Stimulated activated CD4-positive, alpha-beta T cell treated with anti-CD3 and anti-CD28 coated beads, Interleukin-1b, Interleukin-23, amount 100 ng/mL, for 24 hours (primary cell): ENCODE measurements at regions not wholly inside any gene's neighbourhood (a gene's known extent, or its start where the extent isn't known, plus 50 kb on each side); places are given as distances from the start of the nearest gene placed in this dataset.

Source experiments
- DNase-seq, 4 experiments: peaks; one replicate each; pipeline ENCODE4 v3.0.0-alpha.2; 2020; ENCODE audit warnings: low read depth in 4 of 4, low spot score in 1 of 4

DNA sequence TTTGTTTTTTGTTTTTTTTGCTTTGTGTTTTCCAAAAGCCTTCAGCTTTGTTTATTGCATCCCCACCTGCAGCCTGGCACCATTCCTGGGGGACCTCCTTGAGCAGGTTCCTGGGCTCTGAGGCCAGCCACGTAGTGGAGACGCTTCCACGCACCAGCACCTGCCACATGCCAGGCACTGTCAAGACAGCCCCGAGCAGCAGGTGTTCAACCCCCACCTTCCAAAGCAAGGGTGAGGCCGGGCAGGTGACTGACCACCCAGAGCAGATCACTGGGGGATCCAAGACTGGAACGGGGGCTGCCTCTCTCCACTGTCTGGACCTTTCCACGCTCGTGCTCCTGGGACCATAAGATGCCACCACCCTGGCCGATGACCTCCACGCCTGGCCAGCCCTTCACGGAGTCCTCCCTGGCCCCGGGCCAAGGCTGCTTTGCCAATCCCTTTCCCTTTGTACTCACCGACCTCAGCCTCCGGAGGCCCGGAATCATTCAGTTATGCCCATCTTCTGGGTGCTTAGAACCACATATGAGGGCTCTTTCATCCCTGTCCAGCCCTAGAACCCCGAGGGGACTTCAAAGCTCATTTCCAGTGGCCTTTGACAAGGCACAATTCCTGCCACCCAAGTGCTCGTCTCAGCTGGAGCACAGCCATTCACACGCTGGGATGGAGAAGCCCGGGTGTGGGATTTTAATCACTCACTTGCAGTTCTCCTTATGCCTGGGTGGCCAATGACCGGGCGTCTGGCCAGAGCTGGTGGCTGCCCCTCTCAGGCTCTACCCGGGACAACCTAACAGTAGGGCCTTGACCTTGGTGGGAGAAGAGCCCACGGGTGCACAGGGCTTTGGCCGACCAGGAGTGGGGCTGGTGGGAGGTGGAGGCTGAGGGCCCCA is 330.8 kb downstream of the NPHP4 start:
- no peak for DNase-seq

GRCh38 chr1:5660141-5660935 is 331.9 kb downstream of the NPHP4 start:
- no peak for DNase-seq

- no peak for DNase-seq
Observed at GRCh38 chr1:5659606-5660005, 332.6 kb downstream of the NPHP4 start.

DNA sequence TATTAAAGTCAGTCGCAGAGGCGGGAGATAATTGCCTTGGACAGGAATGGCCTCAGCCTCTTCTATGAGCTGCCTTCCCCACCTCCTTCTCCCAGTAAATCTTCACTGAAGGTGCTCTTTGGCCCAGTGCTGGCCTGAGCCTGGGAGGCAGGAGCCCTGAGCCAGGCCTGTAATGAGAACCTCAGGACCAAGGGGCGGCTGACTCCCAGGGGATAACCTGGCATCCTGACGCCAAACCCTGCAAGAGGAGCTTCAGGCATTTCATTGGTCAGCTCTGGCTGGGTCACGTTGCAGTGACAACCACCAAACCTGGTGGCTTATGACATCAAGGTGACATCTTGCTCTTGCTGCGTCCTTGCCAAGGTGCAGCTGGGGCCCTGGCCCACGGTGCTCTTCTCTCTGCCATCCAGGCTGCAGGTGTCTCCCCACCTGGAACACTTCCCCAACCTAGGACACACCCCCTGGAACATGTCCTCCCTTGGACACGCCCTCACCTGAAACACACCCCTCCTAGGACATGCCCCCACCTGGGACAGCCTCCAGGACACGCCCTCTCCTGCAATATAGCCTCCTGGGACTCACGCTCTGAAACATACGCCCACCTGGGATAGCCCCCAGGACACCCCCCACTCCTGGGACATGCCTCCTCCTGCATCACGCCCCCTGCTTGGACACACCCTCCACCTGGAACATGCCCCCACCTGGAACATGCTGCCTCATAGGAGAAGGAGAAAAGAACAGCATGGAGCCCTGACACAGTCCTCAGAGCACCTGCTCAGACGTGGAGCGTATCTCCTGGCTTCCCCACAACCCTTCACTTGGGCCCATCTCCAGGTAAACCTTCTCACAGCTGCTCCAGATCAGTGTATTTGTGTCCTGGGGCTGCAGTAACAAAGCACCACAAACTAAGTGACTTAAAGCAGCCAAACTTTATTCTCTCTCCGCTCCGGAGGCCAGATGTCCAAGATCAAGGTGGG is 333.6 kb downstream of the NPHP4 start:
- no peak for DNase-seq

DNA sequence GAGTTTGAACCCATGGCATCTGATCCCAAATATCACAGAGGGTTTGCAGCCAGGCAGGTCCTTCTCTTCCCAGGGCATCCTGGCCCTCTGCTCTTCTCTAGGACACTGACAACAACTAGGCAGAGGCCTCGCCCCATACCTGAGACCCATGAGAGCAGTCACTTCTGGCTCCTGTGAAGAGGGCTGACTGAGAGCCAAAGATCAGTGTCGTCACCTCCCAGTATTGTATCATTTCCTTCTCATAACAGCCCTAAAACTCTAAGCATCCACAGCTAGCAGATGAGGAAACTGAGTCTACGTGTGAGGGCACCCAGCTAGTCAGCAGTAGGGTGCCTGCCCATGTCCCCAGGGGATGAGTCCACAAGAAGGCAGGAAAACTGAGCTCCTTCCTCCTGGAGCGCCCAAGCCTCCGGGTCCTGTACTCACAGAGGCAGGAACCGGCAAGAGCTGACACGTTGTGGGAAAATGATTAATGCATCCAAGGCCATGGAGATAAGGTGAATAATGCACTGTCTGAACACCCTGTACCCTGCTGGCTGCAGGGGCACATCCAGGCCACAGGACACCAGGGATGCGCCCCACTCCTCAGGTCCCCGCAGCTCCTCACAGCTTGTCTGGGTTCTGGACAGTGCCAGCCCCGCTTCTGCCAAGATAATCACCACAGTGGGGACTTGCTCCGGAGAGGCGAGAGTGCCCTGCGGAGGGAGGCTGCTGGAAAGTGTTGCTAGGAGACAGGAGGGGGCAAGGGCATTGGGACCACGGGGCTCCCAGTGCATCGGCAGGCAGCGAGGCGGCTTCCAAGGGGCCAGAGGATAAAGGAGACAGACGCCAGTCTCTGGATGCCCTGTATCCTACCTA is 340.0 kb downstream of the NPHP4 start:
- DNase-seq: no peak

DNA sequence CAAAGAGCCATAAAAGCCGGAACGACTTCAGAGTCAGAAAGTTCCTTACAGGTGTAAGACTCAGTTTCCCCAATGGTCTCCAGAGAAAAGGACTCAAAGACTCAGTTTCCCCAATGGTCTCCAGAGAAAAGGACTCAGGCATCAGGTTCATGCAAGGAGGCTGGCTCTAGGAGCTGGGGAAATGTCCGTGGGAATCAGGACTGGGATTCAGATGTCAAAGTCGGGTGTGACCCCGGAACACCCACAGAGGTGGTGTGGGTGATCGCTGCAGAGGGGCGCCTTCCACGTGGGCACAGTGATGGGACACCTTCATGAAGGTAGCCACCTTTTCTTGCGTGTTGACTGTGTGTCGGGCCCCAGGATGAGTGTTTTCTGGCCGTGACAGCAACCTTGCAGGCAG is 340.8 kb downstream of the NPHP4 start:
- no peak for DNase-seq

DNA sequence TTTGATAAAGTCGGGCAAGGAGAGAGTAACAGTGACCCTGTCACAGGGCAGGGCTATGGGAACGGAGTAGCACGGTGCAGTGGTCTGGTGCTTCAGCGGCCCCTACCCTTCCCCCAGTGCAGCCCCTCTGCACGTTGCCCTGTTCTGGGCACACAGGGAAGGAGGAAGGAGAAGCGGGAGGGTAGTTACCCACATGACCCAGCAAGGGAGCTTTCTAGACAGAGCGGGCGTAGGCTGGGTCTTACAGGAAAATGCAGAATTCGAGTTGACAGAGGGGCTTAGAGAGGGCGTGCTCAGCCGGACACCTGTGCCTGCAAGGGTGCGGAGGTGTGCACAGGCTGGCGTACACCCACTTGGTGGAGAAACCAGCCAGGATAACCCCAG is 341.2 kb downstream of the NPHP4 start:
- no peak for DNase-seq

DNA sequence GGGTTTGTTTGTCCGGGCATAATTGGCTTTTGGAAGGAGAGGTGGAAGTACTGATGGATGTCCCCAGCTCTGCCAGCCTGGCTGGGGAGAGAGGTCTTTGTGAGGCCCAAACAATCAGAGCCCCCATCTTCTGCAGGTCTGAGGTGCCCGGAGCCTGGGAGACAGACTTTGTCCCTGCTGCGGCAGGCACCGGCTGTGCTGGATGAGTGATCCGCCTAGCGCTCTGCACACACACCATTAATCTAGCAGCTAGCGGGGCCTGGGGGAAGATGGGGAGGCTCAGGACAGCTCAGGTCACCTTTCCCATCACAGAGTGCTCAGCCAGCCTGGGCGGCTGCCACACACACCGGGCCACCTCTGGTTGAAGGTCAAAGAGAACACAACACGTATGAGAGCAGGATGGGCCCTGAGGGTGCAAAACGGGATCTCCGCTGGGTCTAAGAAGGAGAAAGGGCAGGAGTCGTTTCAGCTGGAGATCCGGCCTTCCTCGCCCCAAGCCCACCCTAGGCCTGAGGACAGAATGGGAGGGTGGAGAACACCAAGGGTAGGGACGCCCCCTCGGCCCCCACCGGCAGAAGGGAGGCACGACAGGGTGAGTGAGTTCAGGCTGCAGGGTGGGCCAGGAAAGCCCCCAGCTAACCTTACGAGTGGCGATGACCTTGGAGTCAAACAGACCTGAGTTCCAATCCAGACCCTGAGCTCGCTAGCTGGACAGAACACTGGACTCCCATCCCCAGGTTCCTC is 341.8 kb downstream of the NPHP4 start:
- DNase-seq: no peak

DNA sequence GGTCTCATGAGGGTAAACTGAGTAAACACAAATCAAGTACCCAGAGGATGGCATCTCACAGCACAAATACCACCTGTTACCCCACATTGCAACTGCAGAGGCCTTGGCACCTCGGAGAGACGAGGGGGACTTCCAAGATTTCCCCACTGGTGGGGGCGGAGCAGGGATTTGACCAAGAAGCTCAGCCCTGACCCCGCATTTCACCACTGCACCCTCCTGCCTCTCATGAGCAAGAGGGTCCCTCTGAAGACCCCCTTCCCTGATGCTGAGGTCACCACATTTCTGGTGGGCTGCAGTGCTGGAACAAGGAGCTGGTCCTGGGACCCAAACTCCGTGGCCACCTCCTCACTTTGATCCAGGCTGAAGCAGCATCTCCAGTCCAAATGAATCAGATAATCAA is 342.4 kb downstream of the NPHP4 start:
- DNase-seq: no peak

DNA sequence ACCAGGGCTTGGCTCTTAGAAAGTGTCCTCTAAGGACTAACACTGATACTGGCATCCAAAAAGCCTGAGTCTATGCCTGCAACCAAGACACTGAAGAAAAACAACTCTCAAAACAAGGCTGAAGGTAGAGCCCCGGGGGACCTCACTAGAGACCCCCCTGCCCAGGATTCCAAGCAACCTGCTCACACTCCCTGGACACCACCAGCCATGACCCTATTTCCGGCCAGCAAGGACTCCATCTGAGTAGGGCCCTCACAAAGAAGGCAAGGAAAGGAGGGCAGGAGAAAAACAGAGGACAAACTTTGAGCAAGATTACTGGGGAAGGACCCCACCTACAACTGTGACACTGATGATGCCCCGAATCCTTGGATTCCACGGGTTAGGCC is 343.1 kb downstream of the NPHP4 start:
- DNase-seq: no peak

DNA sequence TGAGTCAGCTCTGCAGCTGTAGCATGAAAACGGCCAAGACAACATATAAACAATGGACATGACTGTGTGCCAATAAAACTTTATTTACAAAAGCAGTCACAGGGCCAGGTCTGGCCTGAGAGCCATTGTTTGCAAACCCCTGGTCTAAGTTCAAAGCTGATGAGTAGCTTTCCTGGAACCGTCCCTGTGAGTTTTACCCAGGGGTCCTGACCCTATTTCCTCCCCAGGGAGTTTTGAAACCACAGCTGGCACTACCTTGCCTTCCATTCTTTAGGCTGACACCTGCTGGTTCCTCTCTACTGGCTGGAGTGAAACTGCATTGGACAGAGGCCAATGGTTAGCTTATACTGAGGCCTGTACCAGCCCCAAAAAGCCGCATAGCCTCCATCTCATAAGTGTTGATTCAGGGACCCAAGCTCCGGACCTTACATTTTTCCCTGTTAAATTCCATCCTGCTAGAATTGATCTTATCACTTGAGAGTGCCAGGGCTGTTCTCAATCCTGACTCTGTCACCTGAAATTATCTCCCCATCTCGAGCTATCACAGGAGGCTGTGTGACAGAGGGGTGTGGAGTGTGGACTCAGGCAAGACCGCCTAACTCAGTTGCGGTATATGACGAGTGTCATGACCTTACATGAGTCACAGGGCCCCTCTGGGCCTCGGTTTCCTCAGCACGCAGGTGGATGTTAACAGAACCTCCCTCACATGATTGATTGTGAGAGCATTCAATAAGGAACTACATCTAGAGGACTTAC is 343.6 kb downstream of the NPHP4 start:
- DNase-seq: no peak

GRCh38 chr1:5647234-5647633 is 345.0 kb downstream of the NPHP4 start:
- no peak for DNase-seq

DNA sequence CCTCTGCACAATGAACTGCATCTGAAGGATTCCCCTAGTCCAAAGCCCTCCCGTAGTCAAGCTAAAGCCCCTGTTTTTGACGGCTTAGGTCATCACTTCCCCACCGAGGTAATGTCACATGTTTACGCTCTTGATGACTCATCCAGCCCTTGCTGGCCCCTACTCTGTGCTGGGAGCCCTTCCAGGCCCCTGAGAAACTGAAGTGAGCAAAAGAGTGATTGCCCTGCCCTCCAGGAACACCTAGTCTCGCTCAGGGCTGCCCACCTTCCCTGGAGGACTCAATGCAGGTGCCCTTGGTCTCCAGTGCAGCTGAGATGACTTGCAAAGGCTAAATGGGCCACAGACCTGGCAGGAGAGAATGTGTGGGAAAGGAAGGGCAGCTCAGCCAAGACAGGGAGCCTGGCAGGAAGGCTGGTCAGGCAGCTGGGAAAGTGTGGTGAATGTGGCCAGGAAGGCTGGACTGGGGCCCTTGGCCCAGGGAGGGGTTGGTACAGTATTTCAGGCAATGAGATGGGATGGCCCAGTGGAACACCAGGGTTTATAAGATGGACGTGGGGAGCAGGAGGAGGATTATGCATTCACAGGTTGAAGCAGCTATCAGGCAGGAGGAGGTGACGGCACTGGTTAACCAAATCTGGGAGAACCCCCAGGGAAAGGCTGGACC is 345.6 kb downstream of the NPHP4 start:
- DNase-seq: no peak

GRCh38 chr1:5645929-5646328 is 346.3 kb downstream of the NPHP4 start:
- DNase-seq: no peak

GRCh38 chr1:5645135-5645399 is 347.2 kb downstream of the NPHP4 start:
- DNase-seq: no peak

DNA sequence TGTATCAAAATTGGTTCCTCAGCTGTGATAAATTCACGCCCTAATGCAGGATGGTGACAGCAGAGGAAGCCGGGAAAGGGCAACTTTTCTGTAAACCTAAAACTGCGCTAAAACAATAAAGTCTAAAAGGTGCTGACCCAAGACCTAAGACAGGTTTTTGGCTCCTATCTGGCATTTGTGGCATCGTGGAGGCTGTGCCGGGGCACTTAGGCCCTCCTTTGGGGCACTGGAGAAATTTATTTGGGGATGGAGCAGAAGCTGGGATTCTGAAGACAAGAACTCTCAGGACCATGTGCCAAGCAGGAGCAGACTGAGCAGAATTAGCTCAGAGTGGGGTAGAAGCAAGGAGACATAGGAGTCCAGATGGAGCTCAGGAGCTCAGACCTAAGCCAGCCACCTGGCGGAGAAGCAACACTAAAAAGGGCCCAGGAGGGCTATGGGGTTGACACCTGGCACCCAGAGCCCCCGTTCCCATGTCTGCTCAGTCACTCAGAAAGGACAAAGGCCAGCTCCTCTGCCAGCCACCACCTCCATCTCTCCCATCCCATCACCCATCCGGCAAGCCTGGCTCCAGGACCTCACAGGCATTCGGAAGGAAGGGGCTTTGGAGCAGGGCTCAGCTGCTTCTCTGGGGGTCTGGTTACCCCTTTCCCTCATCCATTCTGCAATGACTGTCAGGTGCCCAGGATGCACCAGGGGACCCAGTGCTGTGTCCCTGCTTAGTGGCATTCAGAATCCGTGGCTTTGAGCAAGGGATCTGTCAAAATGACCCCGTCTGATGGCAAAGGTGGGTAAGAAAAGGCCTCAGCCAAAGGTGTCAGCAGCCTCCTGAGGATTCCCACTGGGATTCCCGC is 347.7 kb downstream of the NPHP4 start:
- no peak for DNase-seq

GRCh38 chr1:5643360-5644107 is 348.7 kb downstream of the NPHP4 start:
- no peak for DNase-seq
